H9 (cell line): ENCODE measurements at regions not wholly inside any gene's neighbourhood (a gene's known extent, or its start where the extent isn't known, plus 50 kb on each side); places are given as distances from the start of the nearest gene placed in this dataset.

Experiments used
- DNase-seq: peaks from one replicate; pipeline ENCODE4 v3.0.0-alpha.2; 2017
- H2AFZ ChIP-seq: one replicate; pipeline ENCODE4 v1.6.1; 2013; ENCODE audit warnings: mild to moderate bottlenecking, low read length, control low read depth, moderate library complexity
- H2AK5ac ChIP-seq: 2 replicates; pipeline ENCODE4 v1.6.1; 2013; ENCODE audit warnings: low read length, control low read depth, mixed read lengths; ENCODE audit not compliant: insufficient read length
- H2BK120ac ChIP-seq: one replicate; pipeline ENCODE4 v1.6.1; 2013; ENCODE audit warnings: low read depth, mild to moderate bottlenecking, low read length, control low read depth, inconsistent platforms; ENCODE audit not compliant: poor library complexity, severe bottlenecking
- H2BK12ac ChIP-seq: 2 replicates; pipeline ENCODE4 v1.6.1; 2013; ENCODE audit warnings: low read length, control low read depth, mixed read lengths, low read depth; ENCODE audit not compliant: insufficient read length
- H2BK15ac ChIP-seq: 2 replicates; pipeline ENCODE4 v1.6.1; 2013; ENCODE audit warnings: low read depth, low read length, control low read depth
- H2BK20ac ChIP-seq: one replicate; pipeline ENCODE4 v1.6.1; 2013; ENCODE audit warnings: low read depth, mild to moderate bottlenecking, low read length, control low read depth, inconsistent platforms; ENCODE audit not compliant: poor library complexity, severe bottlenecking
- H2BK5ac ChIP-seq: 2 replicates; pipeline ENCODE4 v1.6.1; 2013; ENCODE audit warnings: low read length, control low read depth, mixed read lengths; ENCODE audit not compliant: insufficient read length
- H3K14ac ChIP-seq: 2 replicates; pipeline ENCODE4 v1.6.1; 2013; ENCODE audit warnings: low read length, control low read depth; ENCODE audit not compliant: insufficient read depth
- H3K18ac ChIP-seq: 2 replicates; pipeline ENCODE4 v1.6.1; 2013; ENCODE audit warnings: low read depth, mild to moderate bottlenecking, mixed read lengths, low read length, control low read depth; ENCODE audit not compliant: insufficient read length
- H3K23ac ChIP-seq: 2 replicates; pipeline ENCODE4 v1.6.1; 2013; ENCODE audit warnings: low read length, control low read depth, mixed read lengths, low read depth; ENCODE audit not compliant: insufficient read length
- H3K23me2 ChIP-seq: 2 replicates; pipeline ENCODE4 v1.6.1; 2013; ENCODE audit warnings: low read depth, mild to moderate bottlenecking, mixed read lengths, low read length, control low read depth; ENCODE audit not compliant: insufficient read length, poor library complexity, severe bottlenecking
- H3K27ac ChIP-seq: 2 replicates; pipeline ENCODE4 v1.5.1; 2013; ENCODE audit warnings: low read length, control low read depth, mixed read lengths, low read depth; ENCODE audit not compliant: insufficient read length
- H3K27me3 ChIP-seq: 2 replicates; pipeline ENCODE4 v1.6.1; 2013; ENCODE audit warnings: low read length, control low read depth, inconsistent platforms; ENCODE audit not compliant: insufficient read depth
- H3K4ac ChIP-seq: 2 replicates; pipeline ENCODE4 v1.6.1; 2013; ENCODE audit warnings: low read depth, mild to moderate bottlenecking, control low read depth, inconsistent platforms, low read length, moderate library complexity
- H3K4me1 ChIP-seq: 2 replicates; pipeline ENCODE4 v1.6.1; 2013; ENCODE audit warnings: low read length, control low read depth, inconsistent platforms; ENCODE audit not compliant: insufficient read depth
- H3K4me2 ChIP-seq: 2 replicates; pipeline ENCODE4 v1.6.1; 2013; ENCODE audit warnings: low read length, control low read depth, mixed read lengths; ENCODE audit not compliant: insufficient read length, insufficient read depth
- H3K56ac ChIP-seq: 2 replicates; pipeline ENCODE4 v1.6.1; 2013; ENCODE audit warnings: low read depth, mild to moderate bottlenecking, mixed read lengths, low read length, control low read depth; ENCODE audit not compliant: insufficient read length
- H3K79me1 ChIP-seq: 2 replicates; pipeline ENCODE4 v1.6.1; 2013; ENCODE audit warnings: low read depth, mild to moderate bottlenecking, moderate library complexity, low read length, control low read depth, inconsistent platforms; ENCODE audit not compliant: insufficient read depth, poor library complexity, severe bottlenecking
- H3K79me2 ChIP-seq: 2 replicates; pipeline ENCODE4 v1.6.1; 2013; ENCODE audit warnings: low read length, control low read depth, inconsistent platforms; ENCODE audit not compliant: insufficient read depth
- H3K9ac ChIP-seq: 2 replicates; pipeline ENCODE4 v1.6.1; 2013; ENCODE audit warnings: low read length, control low read depth, mixed read lengths; ENCODE audit not compliant: insufficient read length; ENCODE audit errors: extremely low read depth
- H3K9me3 ChIP-seq: one replicate; pipeline ENCODE4 v1.6.1; 2013; ENCODE audit warnings: low read depth, low read length, inconsistent platforms; ENCODE audit not compliant: control insufficient read depth
- H3T11ph ChIP-seq: one replicate; pipeline ENCODE4 v1.6.1; 2013; ENCODE audit warnings: mild to moderate bottlenecking, low read length, control low read depth, inconsistent platforms
- H4K20me1 ChIP-seq: one replicate; pipeline ENCODE4 v1.6.1; 2013; ENCODE audit not compliant: control insufficient read depth, insufficient read length, insufficient read depth
- H4K5ac ChIP-seq: 2 replicates; pipeline ENCODE4 v1.6.1; 2013; ENCODE audit warnings: low read depth, mild to moderate bottlenecking, mixed read lengths, low read length, control low read depth; ENCODE audit not compliant: insufficient read length
- H4K8ac ChIP-seq: replicated peaks from 2 replicates; pipeline ENCODE4 v1.6.1; 2013; ENCODE audit warnings: low read length, control low read depth, mixed read lengths, low read depth; ENCODE audit not compliant: insufficient read length
- H4K91ac ChIP-seq: 2 replicates; pipeline ENCODE4 v1.6.1; 2013; ENCODE audit warnings: low read depth, mild to moderate bottlenecking, moderate library complexity, mixed read lengths, low read length, control low read depth; ENCODE audit not compliant: insufficient read length
- H3K27ac Mint-ChIP-seq, 3 experiments: 2 replicates in 2 of 3; 3 replicates in 1 of 3; pipeline ENCODE4 v1.8.0; 2020 to 2021; ENCODE audit warnings: mixed read lengths in 3 of 3, mild to moderate bottlenecking in 1 of 3, moderate library complexity in 1 of 3
- H3K27me3 Mint-ChIP-seq: 2 replicates; pipeline ENCODE4 v1.8.0; 2021; ENCODE audit warnings: low read depth, mild to moderate bottlenecking, moderate library complexity, mixed read lengths
- H3K36me3 Mint-ChIP-seq, 3 experiments: 2 replicates in 2 of 3; 3 replicates in 1 of 3; pipeline ENCODE4 v1.8.0; 2020 to 2021; ENCODE audit warnings: low read depth in 3 of 3, mixed read lengths in 3 of 3; ENCODE audit not compliant: insufficient read depth in 1 of 3
- H3K4me1 Mint-ChIP-seq, 2 experiments: 2 replicates each; pipeline ENCODE4 v1.8.0; 2020; ENCODE audit warnings: mixed read lengths in 2 of 2
- H3K4me3 Mint-ChIP-seq, 2 experiments: 2 replicates in 1 of 2; 3 replicates in 1 of 2; pipeline ENCODE4 v1.8.0; 2020 to 2021; ENCODE audit warnings: mild to moderate bottlenecking in 2 of 2, mixed read lengths in 2 of 2, moderate library complexity in 1 of 2
- H3K9me3 Mint-ChIP-seq, 2 experiments: 2 replicates in 1 of 2; 3 replicates in 1 of 2; pipeline ENCODE4 v1.8.0; 2020; ENCODE audit warnings: mild to moderate bottlenecking in 2 of 2, mixed read lengths in 2 of 2, moderate library complexity in 1 of 2
- CTCF ChIP-seq: fragments of 200-600 bp; sonication (generic); conservative IDR thresholded peaks from 3 replicates; pipeline ENCODE4 v1.8.0; 2021; ENCODE audit warnings: antibody characterized with exemption, mild to moderate bottlenecking
- WGBS: extraction: QIAGEN DNeasy Blood & Tissue Kit; methylation state at CpG from one replicate; pipeline ENCODE4 v1.1.7; 2013; ENCODE audit warnings: missing lambda C conversion rate, low lambda C conversion rate, mixed read lengths; ENCODE audit not compliant: insufficient read length; ENCODE audit errors: extremely low coverage; 5-methylcytosine and 5-hydroxymethylcytosine counted together

- Mint-ChIP-seq H3K27ac (no peak overlapping the region), H3K27me3 (no peaks in the 10 kb centered on the region; the same call in 1 of the 2 replicates), H3K9me3 (peaks cover 0 to 2% of the 10 kb centered on the region in 2 experiments; a peak in 1 of 5 replicates), H3K4me1 (no peaks in the 10 kb centered on the region), H3K4me3 (no peak overlapping the region), H3K36me3 (no peaks in the 10 kb centered on the region)
- DNase-seq: no peak
- Histone ChIP-seq H2AK5ac (no peak overlapping the region), H3K4ac (no peak overlapping the region), H3K4me1 (no peaks in the 10 kb centered on the region), H2BK5ac (no peak overlapping the region), H4K20me1 (no peaks in the 10 kb centered on the region), H2BK120ac (no peak overlapping the region), H3T11ph (no peak overlapping the region), H4K91ac (no peak overlapping the region), H3K14ac (no peak overlapping the region), H3K56ac (no peak overlapping the region), H3K18ac (no peak overlapping the region), H2BK20ac (no peak overlapping the region), H3K9ac (no peak overlapping the region), H3K79me2 (no peaks in the 10 kb centered on the region), H2BK15ac (no peak overlapping the region), H3K79me1 (no peaks in the 10 kb centered on the region), H3K4me2 (no peak overlapping the region), H2AFZ (no peak overlapping the region), H3K23me2 (no peaks in the 10 kb centered on the region), H3K23ac (no peak overlapping the region), H4K5ac (no peak overlapping the region), H4K8ac (no peak overlapping the region), H3K27me3 (no peaks in the 10 kb centered on the region), H3K27ac (no peak overlapping the region), H2BK12ac (no peak overlapping the region), H3K9me3 (no peaks in the 10 kb centered on the region)
- no CpG with 5 or more reads among the region's 6 CpGs for WGBS
- TF ChIP-seq CTCF: peak; percentile 30; the same call in 1 of the 3 replicates
Observed at GRCh38 chr6:140980265-140980887, 1152.3 kb upstream of the GJE1 start.
